ENCODE measurements at regions not wholly inside any gene's neighbourhood (a gene's known extent, or its start where the extent isn't known, plus 50 kb on each side); places are given as distances from the start of the nearest gene placed in this dataset.

DNA sequence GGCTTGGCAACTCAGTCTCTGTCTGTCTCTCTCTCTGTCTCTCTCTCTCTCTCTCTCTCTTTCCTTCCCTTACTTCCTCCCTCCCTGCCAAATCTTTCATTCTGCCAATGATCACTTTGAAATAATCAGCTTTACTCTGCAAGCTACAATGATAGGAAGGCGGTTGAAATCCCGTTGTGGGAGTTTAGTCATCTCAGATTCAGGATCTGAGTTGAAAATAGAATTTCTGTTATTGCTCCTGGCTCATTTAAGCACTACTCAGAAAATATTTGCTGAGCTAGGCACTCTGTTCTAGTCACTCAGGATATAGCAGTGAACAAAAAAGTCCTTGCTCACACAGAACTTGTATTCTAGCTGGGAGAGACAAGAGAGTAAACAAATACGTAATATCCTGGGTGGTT lies 56.3 kb upstream of the DCTD start:
- Histone ChIP-seq H3K9ac (ENCODE audit: low read length) (no peak overlapping the region), H3K27ac (ENCODE audit: low read length) (no peak overlapping the region), H2AFZ (ENCODE audit: low read length) (no peak overlapping the region)

DNA sequence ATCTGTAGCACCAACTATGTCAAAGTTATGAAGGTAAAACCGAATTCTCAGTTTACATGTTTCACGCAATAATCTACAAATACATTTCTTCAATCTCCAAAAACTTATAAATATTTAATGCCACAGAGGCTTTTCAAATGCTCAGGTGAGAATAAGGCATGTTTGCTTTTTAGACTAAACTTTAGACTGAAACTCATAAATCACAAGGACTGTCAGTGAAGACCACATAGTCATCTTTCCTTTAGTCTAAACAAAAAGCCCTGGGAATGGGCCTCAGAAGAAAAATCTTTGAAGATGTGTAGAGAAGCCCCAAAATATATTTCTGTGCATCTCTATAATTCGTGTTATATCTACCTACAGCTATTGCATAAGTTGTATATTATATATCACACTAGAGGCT lies 54.5 kb upstream of the DCTD start:
- H3K79me2 ChIP-seq (ENCODE audit: low read length), result no peaks in the 10 kb centered on the region
- no peaks in the 10 kb centered on the region for H3K36me3 ChIP-seq (replicated peaks; ENCODE audit: insufficient read depth, low read length)
- TF ChIP-seq EZH2phosphoT487 (IDR thresholded peaks at IDR 0.05; ENCODE audit: low read length) (no peak), EZH2 (optimal IDR thresholded peaks at IDR 0.05; ENCODE audit: low read depth, low read length) (no peak)
- TF ChIP-seq, protein P1, sequence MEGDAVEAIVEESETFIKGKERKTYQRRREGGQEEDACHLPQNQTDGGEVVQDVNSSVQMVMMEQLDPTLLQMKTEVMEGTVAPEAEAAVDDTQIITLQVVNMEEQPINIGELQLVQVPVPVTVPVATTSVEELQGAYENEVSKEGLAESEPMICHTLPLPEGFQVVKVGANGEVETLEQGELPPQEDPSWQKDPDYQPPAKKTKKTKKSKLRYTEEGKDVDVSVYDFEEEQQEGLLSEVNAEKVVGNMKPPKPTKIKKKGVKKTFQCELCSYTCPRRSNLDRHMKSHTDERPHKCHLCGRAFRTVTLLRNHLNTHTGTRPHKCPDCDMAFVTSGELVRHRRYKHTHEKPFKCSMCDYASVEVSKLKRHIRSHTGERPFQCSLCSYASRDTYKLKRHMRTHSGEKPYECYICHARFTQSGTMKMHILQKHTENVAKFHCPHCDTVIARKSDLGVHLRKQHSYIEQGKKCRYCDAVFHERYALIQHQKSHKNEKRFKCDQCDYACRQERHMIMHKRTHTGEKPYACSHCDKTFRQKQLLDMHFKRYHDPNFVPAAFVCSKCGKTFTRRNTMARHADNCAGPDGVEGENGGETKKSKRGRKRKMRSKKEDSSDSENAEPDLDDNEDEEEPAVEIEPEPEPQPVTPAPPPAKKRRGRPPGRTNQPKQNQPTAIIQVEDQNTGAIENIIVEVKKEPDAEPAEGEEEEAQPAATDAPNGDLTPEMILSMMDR (IDR thresholded peaks at IDR 0.05; ENCODE audit: low read length), result no peak
- no peak for DNase-seq
- no peaks in the 10 kb centered on the region for H3F3A ChIP-seq (ENCODE audit: insufficient read depth, low read length)
- H3K4me2 ChIP-seq (ENCODE audit: low read depth, low read length), result no peak overlapping the region
- no peak overlapping the region for H3K4me3 ChIP-seq (ENCODE audit: low read length)
- H4K20me1 ChIP-seq (ENCODE audit: insufficient read depth, low read length), result no peaks in the 10 kb centered on the region
- no peaks in the 10 kb centered on the region for H3K9me2 ChIP-seq (replicated peaks; ENCODE audit: insufficient read depth, low read length)
- no peak overlapping the region for H3K9ac ChIP-seq (ENCODE audit: low read length)
- H3K27me3 ChIP-seq (replicated peaks; ENCODE audit: insufficient read depth, low read length), result no peaks in the 10 kb centered on the region
- no peaks in the 10 kb centered on the region for H3K4me1 ChIP-seq (ENCODE audit: low read length)
- H3K9me3 ChIP-seq (replicated peaks; ENCODE audit: insufficient read depth, low read length), result no peaks in the 10 kb centered on the region
- no peak overlapping the region for H3K27ac ChIP-seq (ENCODE audit: low read length)
- no peak overlapping the region for H2AFZ ChIP-seq (ENCODE audit: low read length)

More for the DNA sequence above, 56.3 kb upstream of the DCTD start:
- Histone ChIP-seq H3K36me3 (replicated peaks; ENCODE audit: insufficient read depth, low read length) (no peaks in the 10 kb centered on the region), H3F3A (ENCODE audit: insufficient read depth, low read length) (no peaks in the 10 kb centered on the region), H4K20me1 (ENCODE audit: insufficient read depth, low read length) (no peaks in the 10 kb centered on the region), H3K4me3 (ENCODE audit: low read length) (no peak overlapping the region), H3K79me2 (ENCODE audit: low read length) (no peaks in the 10 kb centered on the region), H3K9me2 (replicated peaks; ENCODE audit: insufficient read depth, low read length) (no peaks in the 10 kb centered on the region), H3K4me1 (ENCODE audit: low read length) (no peaks in the 10 kb centered on the region), H3K4me2 (ENCODE audit: low read depth, low read length) (no peak overlapping the region), H3K9me3 (replicated peaks; ENCODE audit: insufficient read depth, low read length) (no peaks in the 10 kb centered on the region), H3K27me3 (replicated peaks; ENCODE audit: insufficient read depth, low read length) (no peaks in the 10 kb centered on the region)
- DNase-seq, result no peak
- TF ChIP-seq, protein P1 (IDR thresholded peaks at IDR 0.05; ENCODE audit: low read length), result no peak
- TF ChIP-seq EZH2phosphoT487 (IDR thresholded peaks at IDR 0.05; ENCODE audit: low read length), result no peak
- no peak for TF ChIP-seq EZH2 (optimal IDR thresholded peaks at IDR 0.05; ENCODE audit: low read depth, low read length)

DNA sequence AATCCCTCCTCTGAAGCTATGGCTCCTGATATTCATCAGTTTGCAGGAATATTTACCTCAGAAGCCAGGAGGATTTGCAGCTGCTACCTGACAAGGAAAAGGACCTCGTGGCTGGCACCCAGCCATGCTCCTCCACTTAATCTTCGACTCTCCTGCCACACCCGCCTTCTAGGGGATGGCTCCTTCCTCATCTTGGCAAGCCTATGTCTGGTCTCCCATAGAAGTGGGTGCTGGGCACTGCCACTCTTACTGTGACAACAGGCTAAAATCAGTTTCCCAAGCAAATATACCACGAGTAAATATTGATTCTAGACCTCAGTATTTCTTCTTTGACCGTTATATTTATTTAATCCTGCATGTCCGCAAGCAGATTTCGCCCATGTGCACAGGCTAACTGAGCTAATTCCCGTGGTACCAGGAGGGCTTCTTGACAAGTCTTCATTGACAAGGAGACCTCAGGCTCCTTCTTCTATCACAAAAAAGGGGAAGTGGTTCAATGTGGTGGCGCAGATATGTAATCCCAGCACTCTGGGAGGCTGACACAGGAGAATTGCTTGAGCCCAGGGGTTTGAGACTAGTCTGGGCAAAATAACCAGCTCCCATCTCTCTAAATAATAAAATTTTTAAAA lies 52.6 kb upstream of the DCTD start:
- Histone ChIP-seq H3K27ac (ENCODE audit: low read length) (no peak overlapping the region), H3K79me2 (ENCODE audit: low read length) (no peaks in the 10 kb centered on the region), H3K4me2 (ENCODE audit: low read depth, low read length) (no peak overlapping the region), H3K36me3 (replicated peaks; ENCODE audit: insufficient read depth, low read length) (no peaks in the 10 kb centered on the region), H3K27me3 (replicated peaks; ENCODE audit: insufficient read depth, low read length) (no peaks in the 10 kb centered on the region), H3K9ac (ENCODE audit: low read length) (no peak overlapping the region), H3K9me2 (replicated peaks; ENCODE audit: insufficient read depth, low read length) (no peaks in the 10 kb centered on the region), H4K20me1 (ENCODE audit: insufficient read depth, low read length) (no peaks in the 10 kb centered on the region), H3K4me3 (ENCODE audit: low read length) (no peak overlapping the region), H3K4me1 (ENCODE audit: low read length) (no peaks in the 10 kb centered on the region), H2AFZ (ENCODE audit: low read length) (no peak overlapping the region), H3K9me3 (replicated peaks; ENCODE audit: insufficient read depth, low read length) (no peaks in the 10 kb centered on the region), H3F3A (ENCODE audit: insufficient read depth, low read length) (no peaks in the 10 kb centered on the region)
- no peak for DNase-seq
- no peak for TF ChIP-seq EZH2phosphoT487 (IDR thresholded peaks at IDR 0.05; ENCODE audit: low read length)
- TF ChIP-seq, protein P1 (IDR thresholded peaks at IDR 0.05; ENCODE audit: low read length), result no peak
- no peak for TF ChIP-seq EZH2 (optimal IDR thresholded peaks at IDR 0.05; ENCODE audit: low read depth, low read length)
